ENCODE measurements at regions not wholly inside any gene's neighbourhood (a gene's known extent, or its start where the extent isn't known, plus 50 kb on each side); places are given as distances from the start of the nearest gene placed in this dataset.
A peak's percentile ranks its signal among the peaks of the same experiment; 100 is the strongest.

GRCh38 chr2:117085737-117086136, 728.8 kb upstream of the DDX18 start:
- no peak for DNase-seq

GRCh38 chr2:117086174-117086942, 728.1 kb upstream of the DDX18 start:
- no peak for DNase-seq

- DNase-seq: no peak
Measured at GRCh38 chr2:117086943-117087250, 727.6 kb upstream of the DDX18 start.

GRCh38 chr2:117087535-117088291, 726.8 kb upstream of the DDX18 start:
- peak; percentile 28 to 82 for DNase-seq

- no peak for DNase-seq
Measured at GRCh38 chr2:117091041-117091837, 723.3 kb upstream of the DDX18 start.

- no peak for DNase-seq
Measured at GRCh38 chr2:117101613-117102012, 712.9 kb upstream of the DDX18 start.

GRCh38 chr2:117108741-117109267, 705.7 kb upstream of the DDX18 start:
- DNase-seq: no peak

- no peak for DNase-seq
Measured at GRCh38 chr2:117118994-117119393, 695.5 kb upstream of the DDX18 start.

GRCh38 chr2:117123362-117123761, 691.1 kb upstream of the DDX18 start:
- DNase-seq: no peak

- DNase-seq: no peak
Measured at GRCh38 chr2:117126656-117127055, 687.8 kb upstream of the DDX18 start.

- DNase-seq: no peak
Measured at GRCh38 chr2:117127680-117128079, 686.8 kb upstream of the DDX18 start.

- no peak for DNase-seq
Measured at GRCh38 chr2:117128461-117128860, 686.0 kb upstream of the DDX18 start.

GRCh38 chr2:117137371-117137770, 677.1 kb upstream of the DDX18 start:
- no peak for DNase-seq

- DNase-seq: no peak
Measured at GRCh38 chr2:117169036-117169765, 645.3 kb upstream of the DDX18 start.

- no peak for DNase-seq
Measured at GRCh38 chr2:117170897-117171296, 643.6 kb upstream of the DDX18 start.

GRCh38 chr2:117179405-117179804, 635.1 kb upstream of the DDX18 start:
- DNase-seq: no peak

- DNase-seq: no peak
Measured at GRCh38 chr2:117190856-117191559, 623.5 kb upstream of the DDX18 start.

GRCh38 chr2:117195381-117195780, 619.1 kb upstream of the DDX18 start:
- DNase-seq: no peak

GRCh38 chr2:117199511-117199910, 615.0 kb upstream of the DDX18 start:
- no peak for DNase-seq

- no peak for DNase-seq
Measured at GRCh38 chr2:117212562-117212961, 601.9 kb upstream of the DDX18 start.

- no peak for DNase-seq
Measured at GRCh38 chr2:117217145-117217544, 597.3 kb upstream of the DDX18 start.

GRCh38 chr2:117222809-117223208, 591.7 kb upstream of the DDX18 start:
- DNase-seq: no peak
